Spleen (tissue), 11 donors: ENCODE measurements at regions not wholly inside any gene's neighbourhood (a gene's known extent, or its start where the extent isn't known, plus 50 kb on each side); places are given as distances from the start of the nearest gene placed in this dataset.

Experiments
- DNase-seq: peaks from one replicate; pipeline ENCODE4 v3.0.0-alpha.2; 2020
- H3K27ac ChIP-seq, 8 donors: fragments of 200-600 bp; sonication (generic) in 7 of 8; 1 replicate in 4 of 8; 2 replicates in 4 of 8; pipeline versions ENCODE4 v1.5.0 to v1.8.0; 2016 to 2021; ENCODE audit warnings: inconsistent platforms in 4 of 8, mild to moderate bottlenecking in 4 of 8, moderate library complexity in 1 of 8
- H3K27me3 ChIP-seq, 7 donors: fragments of 200-600 bp; sonication (generic) in 6 of 7; replicated peaks in 1 of 7; 1 replicate in 4 of 7; 2 replicates in 3 of 7; pipeline versions ENCODE4 v1.5.0 to v1.8.0; 2016 to 2021; ENCODE audit warnings: inconsistent platforms in 3 of 7, mild to moderate bottlenecking in 1 of 7
- H3K36me3 ChIP-seq, 6 donors: fragments of 200-600 bp; sonication (generic) in 5 of 6; 1 replicate in 4 of 6; 2 replicates in 2 of 6; pipeline versions ENCODE4 v1.5.0 to v1.8.0; 2016 to 2021; ENCODE audit warnings: inconsistent platforms in 2 of 6
- H3K4me1 ChIP-seq, 6 donors: fragments of 200-600 bp; sonication (generic) in 5 of 6; 1 replicate in 3 of 6; 2 replicates in 3 of 6; pipeline versions ENCODE4 v1.5.0 to v1.8.0; 2016 to 2021; ENCODE audit warnings: inconsistent platforms in 3 of 6
- H3K4me3 ChIP-seq, 8 donors: fragments of 200-600 bp; sonication (generic) in 7 of 8; 1 replicate in 4 of 8; 2 replicates in 4 of 8; pipeline versions ENCODE4 v1.5.0 to v1.8.0; 2016 to 2021; ENCODE audit warnings: inconsistent platforms in 4 of 8, mild to moderate bottlenecking in 4 of 8, moderate library complexity in 2 of 8
- H3K9me3 ChIP-seq, 8 donors: fragments of 200-600 bp; sonication (generic) in 7 of 8; 1 replicate in 4 of 8; 2 replicates in 4 of 8; pipeline versions ENCODE4 v1.5.0 to v1.8.0; 2016 to 2021; ENCODE audit warnings: inconsistent platforms in 4 of 8
- CTCF ChIP-seq, 11 experiments: fragments of 200-600 bp in 7 of 11; fragments of 450-650 bp in 4 of 11; sonication (generic) in 4 of 11; IDR thresholded peaks in 8 of 11; conservative IDR thresholded peaks in 3 of 11; 1 replicate in 7 of 11; 2 replicates in 4 of 11; pipeline versions ENCODE4 v1.4.0 to v1.8.0; 2016 to 2021; ENCODE audit warnings: antibody characterized with exemption in 11 of 11, inconsistent platforms in 4 of 11, mild to moderate bottlenecking in 1 of 11
- POLR2A ChIP-seq, 3 donors: fragments of 450-650 bp; IDR thresholded peaks; one replicate each; pipeline ENCODE4 v1.5.1; 2017; ENCODE audit warnings: antibody characterized with exemption in 3 of 3, mild to moderate bottlenecking in 1 of 3
- POLR2AphosphoS5 ChIP-seq, 3 donors: sonication (generic); formaldehyde crosslinking; IDR thresholded peaks; one replicate each; pipeline ENCODE4 v1.5.1; 2017; ENCODE audit warnings: antibody characterized with exemption in 3 of 3
- WGBS, 5 donors: extraction: QIAGEN DNeasy Blood & Tissue Kit in 3 of 5; methylation state at CpG; one replicate each; pipeline versions ENCODE4 v1.1.5 to v1.1.7; 2013 to 2018; 5-methylcytosine and 5-hydroxymethylcytosine counted together
- intact Hi-C: fragments of 100-400 bp; cut with DNase I; formaldehyde crosslinking; loops from one replicate; pipeline ENCODE4 v1.15.0; 2023; ENCODE audit warnings: low total_unique reads
- donor health status: healthy with polysubstance abuse.
- donor health status: DM: no; HTN: no; CAD: no; lungs with moderate emphysema.
- donor health status: DM: no; HTN: no; CAD: no.
- donor health status: Bipolar disorder and iron deficiency.
- donor health status: healthy.
- donor health status: DM: no; HTN: no; CAD: no.
- donor health status: DM: yes; HTN: yes; CAD: no.

- H3K36me3 ChIP-seq: no peaks in the 10 kb centered on the region
- 85 to 97% (median 88%) methylated on average over 1 of the region's 1 CpG for WGBS, 5 donors
- no peak overlapping the region for H3K4me3 ChIP-seq
- H3K4me1 ChIP-seq: no peaks in the 10 kb centered on the region
- H3K27ac ChIP-seq: no peak overlapping the region
- no peaks in the 10 kb centered on the region for H3K9me3 ChIP-seq
- intact Hi-C loops: no loop called here
- no peak for DNase-seq
- H3K27me3 ChIP-seq: peaks cover 0 to 4% (median 0%) of the 10 kb centered on the region in 7 donors
- TF ChIP-seq CTCF (IDR thresholded peaks at IDR 0.05 in 8 of 11, conservative IDR thresholded peaks at IDR 0.05 in 3 of 11) (no peak), POLR2AphosphoS5 (IDR thresholded peaks at IDR 0.05) (no peak), POLR2A (IDR thresholded peaks at IDR 0.05) (no peak)
Observed at GRCh38 chr1:220432408-220432807, 95.5 kb upstream of the MARK1 start.

DNA sequence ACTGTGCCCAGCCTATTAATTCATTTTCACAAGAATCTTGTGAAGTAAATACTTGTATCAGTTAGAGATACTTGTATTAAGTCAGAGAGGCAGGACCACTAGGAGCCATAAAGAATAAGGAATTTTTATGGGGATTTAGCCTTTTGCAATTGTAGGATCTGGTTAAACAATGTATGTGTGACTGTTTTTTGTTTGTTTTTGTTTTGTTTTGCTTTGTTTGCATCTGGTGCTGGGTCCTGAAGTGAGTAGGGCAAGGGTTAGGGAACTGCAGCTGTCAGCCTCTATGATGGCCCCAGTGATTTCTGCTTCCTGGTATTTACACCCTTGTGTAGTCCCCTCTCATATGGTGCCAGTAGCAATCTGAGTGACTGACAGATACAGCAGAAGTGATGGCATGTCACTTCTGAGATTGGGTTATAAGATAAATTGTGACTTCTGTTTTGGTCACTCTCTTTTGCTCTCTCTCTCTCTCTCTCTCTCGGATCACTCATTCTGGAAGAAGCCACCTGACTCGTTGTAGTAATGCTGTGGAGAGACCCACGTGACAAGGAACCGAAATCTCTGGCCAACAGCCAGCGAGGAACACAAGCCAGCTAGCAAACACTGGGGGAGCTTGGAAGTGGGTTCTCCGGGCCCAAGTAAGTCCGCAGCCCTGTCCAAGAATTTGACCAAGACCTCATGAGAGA is 96.2 kb upstream of the MARK1 start:
- Histone ChIP-seq H3K4me1 (no peaks in the 10 kb centered on the region), H3K27me3 (peaks cover 0 to 4% (median 0%) of the 10 kb centered on the region in 7 donors), H3K36me3 (no peaks in the 10 kb centered on the region), H3K9me3 (no peaks in the 10 kb centered on the region), H3K27ac (no peak overlapping the region), H3K4me3 (no peak overlapping the region)
- DNase-seq: no peak
- intact Hi-C loops: no loop called here
- WGBS, 5 donors: 78 to 87% (median 81%) methylated on average over 7 of the region's 7 CpGs
- TF ChIP-seq CTCF (IDR thresholded peaks at IDR 0.05 in 8 of 11, conservative IDR thresholded peaks at IDR 0.05 in 3 of 11): no peak
- TF ChIP-seq POLR2AphosphoS5 (IDR thresholded peaks at IDR 0.05): no peak
- no peak for TF ChIP-seq POLR2A (IDR thresholded peaks at IDR 0.05)

DNA sequence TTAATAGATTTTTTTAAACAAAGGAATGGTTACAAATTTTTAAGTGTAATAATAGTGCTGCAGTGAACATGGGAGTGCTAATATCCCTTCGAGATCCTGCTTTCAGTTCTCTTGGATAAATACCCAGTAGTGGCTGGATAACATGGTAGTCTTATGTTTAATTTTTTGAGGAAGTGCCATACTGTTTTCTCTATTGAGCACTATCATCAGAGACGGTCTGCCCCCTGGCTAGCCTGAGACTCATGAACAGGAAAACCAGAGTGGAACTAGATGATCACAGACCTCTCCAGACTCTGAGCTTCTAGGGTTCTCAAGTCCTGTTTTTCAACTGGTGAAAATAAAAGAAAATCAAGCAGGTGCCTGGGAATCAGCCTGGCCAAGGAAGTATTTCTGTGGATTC is 97.3 kb upstream of the MARK1 start:
- Histone ChIP-seq H3K4me3 (no peak overlapping the region), H3K9me3 (no peaks in the 10 kb centered on the region), H3K4me1 (no peaks in the 10 kb centered on the region), H3K36me3 (no peaks in the 10 kb centered on the region), H3K27me3 (peaks cover 0 to 4% (median 0%) of the 10 kb centered on the region in 7 donors), H3K27ac (no peak overlapping the region)
- WGBS, 5 donors: 17 to 22% (median 18%) methylated on average over 2 of the region's 2 CpGs
- DNase-seq: no peak
- TF ChIP-seq POLR2AphosphoS5 (IDR thresholded peaks at IDR 0.05) (no peak), POLR2A (IDR thresholded peaks at IDR 0.05) (no peak), CTCF (IDR thresholded peaks at IDR 0.05 in 8 of 11, conservative IDR thresholded peaks at IDR 0.05 in 3 of 11) (no peak)
- intact Hi-C loops: no loop called here

DNA sequence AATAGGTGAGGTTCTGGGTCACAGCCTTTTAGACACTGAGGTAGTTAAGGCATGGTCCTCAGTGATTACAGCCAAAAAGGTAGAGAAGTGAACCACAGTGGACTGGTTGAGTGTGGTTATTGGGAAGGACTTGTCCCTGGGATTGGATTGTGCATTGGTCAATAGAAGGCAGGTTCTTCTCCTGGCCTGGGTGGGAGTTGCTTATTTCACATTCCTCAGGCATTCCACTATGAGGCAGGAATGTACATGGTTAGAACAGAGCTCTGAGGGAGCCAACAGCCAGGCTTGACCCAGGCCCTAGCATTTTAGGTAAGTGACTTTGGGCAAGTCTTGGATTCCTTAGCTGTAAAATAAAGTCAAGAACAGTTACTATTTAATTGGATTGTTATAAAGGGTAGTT is 97.9 kb upstream of the MARK1 start:
- H3K9me3 ChIP-seq: no peaks in the 10 kb centered on the region

More for the DNA sequence above, 97.9 kb upstream of the MARK1 start:
- Histone ChIP-seq H3K27ac (no peak overlapping the region), H3K4me1 (no peaks in the 10 kb centered on the region), H3K27me3 (peaks cover 0 to 4% (median 0%) of the 10 kb centered on the region in 7 donors), H3K36me3 (no peaks in the 10 kb centered on the region), H3K4me3 (no peak overlapping the region)
- DNase-seq: no peak
- intact Hi-C loops: no loop called here
- no peak for TF ChIP-seq POLR2AphosphoS5 (IDR thresholded peaks at IDR 0.05)
- TF ChIP-seq POLR2A (IDR thresholded peaks at IDR 0.05): no peak
- no peak for TF ChIP-seq CTCF (IDR thresholded peaks at IDR 0.05 in 8 of 11, conservative IDR thresholded peaks at IDR 0.05 in 3 of 11)
